Osteoblast (primary cell): ENCODE measurements at regions not wholly inside any gene's neighbourhood (a gene's known extent, or its start where the extent isn't known, plus 50 kb on each side); places are given as distances from the start of the nearest gene placed in this dataset.

ENCODE experiments used
- DNase-seq: peaks from one replicate; pipeline ENCODE4 v3.0.0; 2011; ENCODE audit warnings: low spot score, mixed read lengths; ENCODE audit not compliant: insufficient read length; ENCODE audit errors: missing footprints
- H2AFZ ChIP-seq: 2 replicates; pipeline ENCODE4 v1.6.0; 2011; ENCODE audit warnings: mild to moderate bottlenecking, low read length
- H3K27ac ChIP-seq: 2 replicates; pipeline ENCODE4 v1.5.1; 2011; ENCODE audit warnings: mild to moderate bottlenecking, low read depth, low read length, moderate library complexity
- H3K27me3 ChIP-seq: 2 replicates; pipeline ENCODE4 v1.6.0; 2012; ENCODE audit warnings: mild to moderate bottlenecking, control low read depth, inconsistent platforms, low read length, moderate library complexity; ENCODE audit not compliant: insufficient read depth
- H3K36me3 ChIP-seq: 2 replicates; pipeline ENCODE4 v1.5.1; 2011; ENCODE audit warnings: mild to moderate bottlenecking, low read length, control low read depth, moderate library complexity; ENCODE audit not compliant: insufficient read depth
- H3K4me1 ChIP-seq: 2 replicates; pipeline ENCODE4 v1.5.1; 2011; ENCODE audit warnings: mild to moderate bottlenecking, low read length, control low read depth, moderate library complexity; ENCODE audit not compliant: insufficient read depth
- H3K4me2 ChIP-seq: 2 replicates; pipeline ENCODE4 v1.6.0; 2011; ENCODE audit warnings: mild to moderate bottlenecking, low read length; ENCODE audit not compliant: insufficient read depth
- H3K4me3 ChIP-seq: fragments of 200-600 bp; sonication (generic); 3 replicates; pipeline ENCODE4 v1.5.1; 2012; ENCODE audit warnings: mild to moderate bottlenecking, low read length, inconsistent platforms; ENCODE audit not compliant: insufficient read depth
- H3K79me2 ChIP-seq: 2 replicates; pipeline ENCODE4 v1.6.0; 2012; ENCODE audit warnings: mild to moderate bottlenecking, low read length, control low read depth, inconsistent platforms; ENCODE audit not compliant: insufficient read depth
- H3K9me3 ChIP-seq: 2 replicates; pipeline ENCODE4 v1.5.1; 2011; ENCODE audit warnings: low read depth, low read length, control low read depth
- H4K20me1 ChIP-seq: 2 replicates; pipeline ENCODE4 v1.6.0; 2012; ENCODE audit warnings: mild to moderate bottlenecking, low read length, control low read depth; ENCODE audit not compliant: insufficient read depth
- TF ChIP-seq, protein P1 (sequence below): IDR thresholded peaks from 2 replicates; pipeline ENCODE4 v1.5.1; 2011; ENCODE audit warnings: mild to moderate bottlenecking, low read depth, low read length, moderate library complexity; ENCODE audit errors: extremely low read depth

DNA sequence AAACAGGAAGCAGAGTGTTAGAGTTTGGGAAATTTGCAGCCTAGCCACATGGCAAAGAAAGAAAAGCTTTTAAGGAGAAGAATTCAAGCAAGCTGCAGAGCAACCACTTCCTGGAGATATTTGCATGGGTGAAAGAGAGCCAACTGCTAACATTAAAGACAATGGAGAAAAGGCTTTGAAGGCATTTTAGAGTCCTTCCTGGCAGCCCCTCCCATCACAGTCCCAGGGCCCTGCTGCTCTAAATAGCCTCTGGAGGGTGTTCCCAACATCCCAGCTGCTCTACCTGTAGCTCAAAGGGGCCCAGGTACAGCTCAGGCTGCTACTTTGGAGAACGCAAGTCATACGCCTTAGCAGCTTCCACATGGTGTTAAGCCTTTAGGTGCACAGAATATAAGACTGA lies 235.9 kb upstream of the FMR1 start:
- no peaks in the 10 kb centered on the region for H4K20me1 ChIP-seq
- no peaks in the 10 kb centered on the region for H3K9me3 ChIP-seq
- H2AFZ ChIP-seq = no peak overlapping the region
- no peak overlapping the region for H3K4me3 ChIP-seq
- no peaks in the 10 kb centered on the region for H3K79me2 ChIP-seq
- H3K4me2 ChIP-seq = no peak overlapping the region
- TF ChIP-seq, protein P1, sequence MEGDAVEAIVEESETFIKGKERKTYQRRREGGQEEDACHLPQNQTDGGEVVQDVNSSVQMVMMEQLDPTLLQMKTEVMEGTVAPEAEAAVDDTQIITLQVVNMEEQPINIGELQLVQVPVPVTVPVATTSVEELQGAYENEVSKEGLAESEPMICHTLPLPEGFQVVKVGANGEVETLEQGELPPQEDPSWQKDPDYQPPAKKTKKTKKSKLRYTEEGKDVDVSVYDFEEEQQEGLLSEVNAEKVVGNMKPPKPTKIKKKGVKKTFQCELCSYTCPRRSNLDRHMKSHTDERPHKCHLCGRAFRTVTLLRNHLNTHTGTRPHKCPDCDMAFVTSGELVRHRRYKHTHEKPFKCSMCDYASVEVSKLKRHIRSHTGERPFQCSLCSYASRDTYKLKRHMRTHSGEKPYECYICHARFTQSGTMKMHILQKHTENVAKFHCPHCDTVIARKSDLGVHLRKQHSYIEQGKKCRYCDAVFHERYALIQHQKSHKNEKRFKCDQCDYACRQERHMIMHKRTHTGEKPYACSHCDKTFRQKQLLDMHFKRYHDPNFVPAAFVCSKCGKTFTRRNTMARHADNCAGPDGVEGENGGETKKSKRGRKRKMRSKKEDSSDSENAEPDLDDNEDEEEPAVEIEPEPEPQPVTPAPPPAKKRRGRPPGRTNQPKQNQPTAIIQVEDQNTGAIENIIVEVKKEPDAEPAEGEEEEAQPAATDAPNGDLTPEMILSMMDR = no peak
- no peak for DNase-seq
- no peaks in the 10 kb centered on the region for H3K27me3 ChIP-seq
- no peaks in the 10 kb centered on the region for H3K4me1 ChIP-seq
- no peaks in the 10 kb centered on the region for H3K36me3 ChIP-seq
- no peak overlapping the region for H3K27ac ChIP-seq

DNA sequence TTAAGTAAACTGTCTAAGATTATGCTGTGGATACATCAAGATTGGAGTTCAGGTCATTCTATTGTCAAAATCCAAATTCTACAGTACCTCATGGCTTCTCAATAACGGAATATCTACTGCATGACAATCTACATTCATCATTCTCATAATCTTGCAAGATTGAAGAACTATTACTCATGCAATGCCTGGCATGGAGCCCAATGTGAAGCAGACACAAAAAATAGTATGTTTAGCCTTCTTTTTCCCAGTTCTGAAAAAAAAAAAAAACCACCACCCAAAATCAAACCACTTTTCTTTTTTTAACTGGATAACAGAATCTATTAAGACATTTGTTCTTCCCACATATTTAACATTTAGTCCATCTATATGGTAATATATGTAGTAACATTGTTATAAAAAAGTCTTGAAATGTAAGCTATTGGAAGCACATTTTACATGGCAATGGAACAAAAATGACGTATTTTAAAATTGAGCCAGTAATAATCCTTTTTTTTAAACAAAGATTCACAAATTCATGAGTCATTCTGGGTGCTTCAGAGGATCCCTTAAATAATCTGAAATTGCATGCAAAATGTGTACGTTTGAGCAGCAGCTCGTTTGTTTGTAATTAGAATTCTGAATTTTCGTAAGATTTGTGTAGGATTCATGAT lies 232.2 kb upstream of the FMR1 start:
- DNase-seq = no peak
- Histone ChIP-seq H2AFZ (no peak overlapping the region), H3K4me1 (no peaks in the 10 kb centered on the region), H3K27ac (no peak overlapping the region), H3K79me2 (no peaks in the 10 kb centered on the region), H3K9me3 (peaks cover 3% of the 10 kb centered on the region), H3K36me3 (no peaks in the 10 kb centered on the region), H3K4me3 (no peak overlapping the region), H4K20me1 (no peaks in the 10 kb centered on the region), H3K27me3 (no peaks in the 10 kb centered on the region), H3K4me2 (no peak overlapping the region)
- TF ChIP-seq, protein P1 = no peak

DNA sequence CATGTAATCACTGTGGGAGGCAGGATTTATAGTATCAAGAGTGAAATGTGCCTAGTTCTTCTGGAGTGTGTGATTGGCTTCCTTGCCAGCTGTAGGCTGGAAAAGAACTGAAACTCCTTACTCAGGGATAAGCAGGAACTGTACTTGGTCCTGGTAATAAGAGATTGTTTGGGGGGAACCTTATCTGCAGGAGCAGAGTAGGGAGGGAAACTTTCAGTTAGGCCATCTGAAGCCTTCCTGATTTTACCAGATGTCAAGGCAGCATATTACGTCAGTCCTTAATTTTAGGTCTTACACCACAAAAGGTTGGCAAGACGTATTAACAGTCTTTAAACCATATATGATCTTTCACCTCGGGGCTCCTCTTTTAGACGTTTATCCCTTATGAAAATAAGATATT lies 231.5 kb upstream of the FMR1 start:
- H4K20me1 ChIP-seq = no peaks in the 10 kb centered on the region
- H3K4me3 ChIP-seq = no peak overlapping the region
- DNase-seq = no peak
- no peaks in the 10 kb centered on the region for H3K27me3 ChIP-seq
- TF ChIP-seq, protein P1 = no peak
- H3K36me3 ChIP-seq = no peaks in the 10 kb centered on the region
- H3K79me2 ChIP-seq = no peaks in the 10 kb centered on the region
- H3K4me2 ChIP-seq = no peak overlapping the region
- no peaks in the 10 kb centered on the region for H3K4me1 ChIP-seq
- H3K27ac ChIP-seq = no peak overlapping the region
- no peak overlapping the region for H2AFZ ChIP-seq
- H3K9me3 ChIP-seq = peaks cover 3% of the 10 kb centered on the region

DNA sequence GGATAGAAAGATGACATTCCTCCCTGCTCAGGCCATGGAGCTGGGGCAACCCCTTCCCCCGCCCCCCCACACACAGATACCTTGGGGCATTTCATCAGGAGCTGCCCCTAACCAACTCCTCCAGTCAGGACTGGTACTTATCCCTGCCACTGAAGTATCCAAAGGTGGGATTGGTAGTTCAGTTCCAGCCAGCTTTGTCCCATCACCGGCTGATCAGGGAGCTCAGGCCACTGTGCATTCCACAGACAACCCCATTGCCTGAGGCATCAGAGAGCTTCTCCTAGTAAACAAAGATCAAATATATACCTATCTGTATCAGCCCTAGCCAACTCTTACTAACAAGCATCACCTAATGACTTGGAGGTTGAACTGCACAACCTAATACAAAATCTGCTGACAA lies 218.2 kb upstream of the FMR1 start:
- Histone ChIP-seq H2AFZ (no peak overlapping the region), H3K27me3 (no peaks in the 10 kb centered on the region), H3K4me2 (no peak overlapping the region), H3K9me3 (no peaks in the 10 kb centered on the region), H3K79me2 (no peaks in the 10 kb centered on the region), H3K4me3 (no peak overlapping the region), H3K27ac (no peak overlapping the region), H3K36me3 (no peaks in the 10 kb centered on the region), H4K20me1 (no peaks in the 10 kb centered on the region), H3K4me1 (no peaks in the 10 kb centered on the region)
- TF ChIP-seq, protein P1 = no peak
- DNase-seq = no peak
